HCT116 (cell line): ENCODE measurements at regions not wholly inside any gene's neighbourhood (a gene's known extent, or its start where the extent isn't known, plus 50 kb on each side); places are given as distances from the start of the nearest gene placed in this dataset.

Experiments
- ATAC-seq: fragments of 200-7000 bp; cut with Tn5 transposase; 2 replicates; pipeline ENCODE4 v1.9.1; 2020; ENCODE audit warnings: mild to moderate bottlenecking, moderate library complexity
- BruUV-seq: library from RNA; stranded (reverse); fragments of 400-500 nt; replicated peaks from 2 replicates; lab custom pipeline; 2021; lab: Mats Ljungman, UMichigan
- CTCF ChIA-PET: fragments of 300-600 bp; sonication (Branson Sonifier 250); formaldehyde crosslinking; loops from one replicate; lab custom pipeline; 2021; ENCODE audit warnings: antibody characterized with exemption; lab: Charles Lee
- POLR2A ChIA-PET: fragments of 300-600, 350-600 bp; sonication (Branson Sonifier 250); formaldehyde crosslinking; loops from one replicate; lab custom pipeline; 2021; ENCODE audit warnings: antibody characterized with exemption; lab: Charles Lee
- RAD21 ChIA-PET, 2 experiments: fragments of 300-600 bp; sonication (Branson Sonifier 250); formaldehyde crosslinking; loops; one replicate each; lab custom pipeline; 2023; ENCODE audit warnings: low total read pairs in 2 of 2; ENCODE audit not compliant: uncharacterized antibody in 2 of 2, unreplicated experiment in 2 of 2, low non-redundant PET in 1 of 2; lab: Charles Lee
- DNase-seq: peaks from one replicate; pipeline ENCODE4 v3.0.0-alpha.2; 2010; ENCODE audit warnings: low read depth, low spot score
- H2AFZ ChIP-seq: fragments of 200-600 bp; shearing (Covaris generic), sonication (generic); 2 replicates; pipeline ENCODE4 v1.6.1; 2017; ENCODE audit warnings: low read depth, mixed run types, mixed read lengths, antibody characterized with exemption, low read length; ENCODE audit not compliant: poor library complexity, severe bottlenecking
- H3K27ac ChIP-seq: 2 replicates; pipeline ENCODE4 v1.5.1; 2012; ENCODE audit warnings: low read depth, low read length
- H3K27me3 ChIP-seq: fragments of 200-600 bp; sonication (generic); 2 replicates; pipeline ENCODE4 v1.6.1; 2016; ENCODE audit warnings: mixed run types, low read length, mixed read lengths; ENCODE audit not compliant: insufficient read depth
- H3K36me3 ChIP-seq, 2 experiments: fragments of 200-500 bp in 1 of 2; fragments of 200-600 bp in 1 of 2; sonication (Bioruptor generic) in 1 of 2; sonication (generic) in 1 of 2; 2 replicates each; pipeline versions ENCODE4 v1.5.1 to v1.6.1; 2014 to 2016; ENCODE audit warnings: low read length in 2 of 2, inconsistent platforms in 1 of 2, mixed read lengths in 1 of 2, mixed run types in 1 of 2; ENCODE audit not compliant: insufficient read depth in 2 of 2, control insufficient read depth in 1 of 2
- H3K4me1 ChIP-seq, 2 experiments: fragments of 200-600 bp in 1 of 2; sonication (generic) in 1 of 2; 2 replicates each; pipeline versions ENCODE4 v1.5.1 to v1.6.1; 2012 to 2017; ENCODE audit warnings: low read length in 2 of 2, inconsistent platforms in 1 of 2, mild to moderate bottlenecking in 1 of 2, mixed read lengths in 1 of 2, mixed run types in 1 of 2, moderate library complexity in 1 of 2; ENCODE audit not compliant: insufficient read depth in 2 of 2, control insufficient read depth in 1 of 2
- H3K4me2 ChIP-seq: fragments of 200-600 bp; sonication (generic); 2 replicates; pipeline ENCODE4 v1.6.1; 2017; ENCODE audit warnings: mixed run types, low read length, mixed read lengths
- H3K4me3 ChIP-seq, 2 experiments: fragments of 200-600 bp in 1 of 2; sonication (generic) in 1 of 2; replicated peaks in 1 of 2; 2 replicates each; pipeline ENCODE4 v1.5.1; 2011 to 2016; ENCODE audit warnings: low read length in 2 of 2, control low read depth in 1 of 2, low read depth in 1 of 2, mild to moderate bottlenecking in 1 of 2, mixed read lengths in 1 of 2, mixed run types in 1 of 2
- H3K79me2 ChIP-seq: fragments of 200-600 bp; sonication (generic); 2 replicates; pipeline ENCODE4 v1.6.1; 2017; ENCODE audit warnings: mild to moderate bottlenecking, mixed run types, low read length, moderate library complexity, mixed read lengths; ENCODE audit not compliant: insufficient read depth
- H3K9ac ChIP-seq: fragments of 200-600 bp; sonication (generic); 2 replicates; pipeline ENCODE4 v1.6.1; 2016; ENCODE audit warnings: low read length, mixed read lengths
- H3K9me2 ChIP-seq: fragments of 200-600 bp; sonication (generic), shearing (Covaris generic); 2 replicates; pipeline ENCODE4 v1.6.1; 2017; ENCODE audit warnings: mixed run types, mild to moderate bottlenecking, moderate library complexity; ENCODE audit not compliant: insufficient read depth
- H3K9me3 ChIP-seq, 2 experiments: fragments of 200-500 bp in 1 of 2; fragments of 200-600 bp in 1 of 2; sonication (Bioruptor generic) in 1 of 2; sonication (generic) in 1 of 2; 2 replicates each; pipeline ENCODE4 v1.6.1; 2014 to 2017; ENCODE audit warnings: low read length in 2 of 2, mixed read lengths in 2 of 2, inconsistent platforms in 1 of 2, low read depth in 1 of 2, mild to moderate bottlenecking in 1 of 2, mixed run types in 1 of 2, moderate library complexity in 1 of 2; ENCODE audit not compliant: control insufficient read depth in 1 of 2, insufficient read depth in 1 of 2
- H4K20me1 ChIP-seq: fragments of 200-600 bp; sonication (generic), shearing (Covaris generic); 2 replicates; pipeline ENCODE4 v1.6.1; 2017; ENCODE audit warnings: mixed run types, mild to moderate bottlenecking, moderate library complexity; ENCODE audit not compliant: insufficient read depth
- CTCF ChIP-seq, 3 experiments: fragments of 200-600 bp in 1 of 3; sonication (generic) in 1 of 3; IDR thresholded peaks in 2 of 3; conservative IDR thresholded peaks in 1 of 3; 2 replicates each; pipeline ENCODE4 v1.5.1; 2012 to 2017; ENCODE audit warnings: low read depth in 2 of 3, low read length in 2 of 3, antibody characterized with exemption in 1 of 3, borderline replicate concordance in 1 of 3, control low read depth in 1 of 3, mild to moderate bottlenecking in 1 of 3, mixed read lengths in 1 of 3, mixed run types in 1 of 3, moderate library complexity in 1 of 3; ENCODE audit not compliant: insufficient read depth in 1 of 3
- EZH2 ChIP-seq: fragments of 200-600 bp; sonication (generic); IDR thresholded peaks from 2 replicates; pipeline ENCODE4 v1.6.1; 2017; ENCODE audit warnings: antibody characterized with exemption, mixed run types
- FOSL1 ChIP-seq: IDR thresholded peaks from 2 replicates; pipeline ENCODE4 v1.6.1; 2012; ENCODE audit warnings: low read depth
- POLR2AphosphoS5 ChIP-seq: IDR thresholded peaks from 2 replicates; pipeline ENCODE4 v1.6.1; 2011; ENCODE audit warnings: mild to moderate bottlenecking, low read depth, low read length, moderate library complexity
- ZBTB33 ChIP-seq: IDR thresholded peaks from 2 replicates; pipeline ENCODE4 v1.6.1; 2011; ENCODE audit warnings: mild to moderate bottlenecking, low read length, moderate library complexity; ENCODE audit not compliant: insufficient replicate concordance; ENCODE audit errors: extremely low read depth
- ZFX ChIP-seq: fragments of 450-650 bp; IDR thresholded peaks from 2 replicates; pipeline ENCODE4 v1.6.1; 2017
- intact Hi-C: fragments of 100-400 bp; cut with micrococcal nuclease; formaldehyde crosslinking; loops from 2 replicates; pipeline ENCODE4 v1.10.0; 2022

GRCh38 chr3:118137778-118138177, 896.9 kb downstream of the IGSF11 start:
- Histone ChIP-seq H3K79me2 (no peaks in the 10 kb centered on the region), H3K4me3 (no peak overlapping the region), H3K9ac (no peak overlapping the region), H2AFZ (no peak overlapping the region), H3K4me1 (no peaks in the 10 kb centered on the region), H4K20me1 (no peaks in the 10 kb centered on the region; the same call in 1 of the 2 replicates), H3K27me3 (no peaks in the 10 kb centered on the region), H3K36me3 (no peaks in the 10 kb centered on the region), H3K9me3 (no peaks in the 10 kb centered on the region), H3K4me2 (no peak overlapping the region), H3K9me2 (no peaks in the 10 kb centered on the region), H3K27ac (no peak overlapping the region)
- RAD21 ChIA-PET = no interaction called here
- intact Hi-C loops = no loop called here
- TF ChIP-seq FOSL1 = no peak
- TF ChIP-seq ZFX = no peak
- no peak for TF ChIP-seq POLR2AphosphoS5
- no peak for TF ChIP-seq ZBTB33
- TF ChIP-seq EZH2 = no peak
- no peak for TF ChIP-seq CTCF (IDR thresholded peaks at IDR 0.05 in 2 of 3, conservative IDR thresholded peaks at IDR 0.05 in 1 of 3; ENCODE audit: borderline replicate concordance in 1 of 3, insufficient read depth in 1 of 3, low read depth in 2 of 3, low read length in 2 of 3)
- BruUV-seq = no TSS peak
- ATAC-seq = no peak
- no peak for DNase-seq
- POLR2A ChIA-PET = no interaction called here
- CTCF ChIA-PET = no interaction called here
